ENCODE measurements at regions not wholly inside any gene's neighbourhood (a gene's known extent, or its start where the extent isn't known, plus 50 kb on each side); places are given as distances from the start of the nearest gene placed in this dataset.

- no peaks in the 10 kb centered on the region for H3K27me3 ChIP-seq (ENCODE audit: insufficient read depth, low read depth)
- H3K4me1 ChIP-seq (ENCODE audit: low read depth, poor library complexity, severe bottlenecking): no peaks in the 10 kb centered on the region
- H3K4me3 ChIP-seq (IDR thresholded peaks at IDR 0.05; ENCODE audit: insufficient read depth, low read depth, low read length): no peak overlapping the region
- no peak overlapping the region for H3K9ac ChIP-seq
- no peak overlapping the region for H2AFZ ChIP-seq (ENCODE audit: low read depth)
- H3K4me2 ChIP-seq: no peak overlapping the region
- H3K79me2 ChIP-seq (ENCODE audit: insufficient read depth, low read depth): no peaks in the 10 kb centered on the region
- no peaks in the 10 kb centered on the region for H4K20me1 ChIP-seq (ENCODE audit: insufficient read depth)
- TF ChIP-seq, protein P1, sequence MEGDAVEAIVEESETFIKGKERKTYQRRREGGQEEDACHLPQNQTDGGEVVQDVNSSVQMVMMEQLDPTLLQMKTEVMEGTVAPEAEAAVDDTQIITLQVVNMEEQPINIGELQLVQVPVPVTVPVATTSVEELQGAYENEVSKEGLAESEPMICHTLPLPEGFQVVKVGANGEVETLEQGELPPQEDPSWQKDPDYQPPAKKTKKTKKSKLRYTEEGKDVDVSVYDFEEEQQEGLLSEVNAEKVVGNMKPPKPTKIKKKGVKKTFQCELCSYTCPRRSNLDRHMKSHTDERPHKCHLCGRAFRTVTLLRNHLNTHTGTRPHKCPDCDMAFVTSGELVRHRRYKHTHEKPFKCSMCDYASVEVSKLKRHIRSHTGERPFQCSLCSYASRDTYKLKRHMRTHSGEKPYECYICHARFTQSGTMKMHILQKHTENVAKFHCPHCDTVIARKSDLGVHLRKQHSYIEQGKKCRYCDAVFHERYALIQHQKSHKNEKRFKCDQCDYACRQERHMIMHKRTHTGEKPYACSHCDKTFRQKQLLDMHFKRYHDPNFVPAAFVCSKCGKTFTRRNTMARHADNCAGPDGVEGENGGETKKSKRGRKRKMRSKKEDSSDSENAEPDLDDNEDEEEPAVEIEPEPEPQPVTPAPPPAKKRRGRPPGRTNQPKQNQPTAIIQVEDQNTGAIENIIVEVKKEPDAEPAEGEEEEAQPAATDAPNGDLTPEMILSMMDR (conservative IDR thresholded peaks at IDR 0.05; ENCODE audit: low read depth, low read length): no peak
- no peak overlapping the region for H3K27ac ChIP-seq
- H3K36me3 ChIP-seq (ENCODE audit: insufficient read depth): no peaks in the 10 kb centered on the region
Observed at GRCh38 chr14:71745072-71745471, 187.2 kb upstream of the RGS6 start.

- no peaks in the 10 kb centered on the region for H3K36me3 ChIP-seq (ENCODE audit: insufficient read depth)
- H3K79me2 ChIP-seq (ENCODE audit: insufficient read depth, low read depth): no peaks in the 10 kb centered on the region
- no peak overlapping the region for H3K4me2 ChIP-seq
- H3K4me1 ChIP-seq (ENCODE audit: low read depth, poor library complexity, severe bottlenecking): no peaks in the 10 kb centered on the region
- no peaks in the 10 kb centered on the region for H4K20me1 ChIP-seq (ENCODE audit: insufficient read depth)
- no peaks in the 10 kb centered on the region for H3K27me3 ChIP-seq (ENCODE audit: insufficient read depth, low read depth)
- TF ChIP-seq, protein P1 (conservative IDR thresholded peaks at IDR 0.05; ENCODE audit: low read depth, low read length): no peak
- no peak overlapping the region for H3K27ac ChIP-seq
- no peak overlapping the region for H2AFZ ChIP-seq (ENCODE audit: low read depth)
- H3K9ac ChIP-seq: no peak overlapping the region
- no peak overlapping the region for H3K4me3 ChIP-seq (IDR thresholded peaks at IDR 0.05; ENCODE audit: insufficient read depth, low read depth, low read length)
Observed at GRCh38 chr14:71748196-71748595, 184.0 kb upstream of the RGS6 start.

- Histone ChIP-seq H3K4me2 (no peak overlapping the region), H3K36me3 (ENCODE audit: insufficient read depth) (no peaks in the 10 kb centered on the region), H3K79me2 (ENCODE audit: insufficient read depth, low read depth) (no peaks in the 10 kb centered on the region), H3K9ac (no peak overlapping the region), H3K4me1 (ENCODE audit: low read depth, poor library complexity, severe bottlenecking) (no peaks in the 10 kb centered on the region), H2AFZ (ENCODE audit: low read depth) (no peak overlapping the region), H3K27me3 (ENCODE audit: insufficient read depth, low read depth) (no peaks in the 10 kb centered on the region), H3K4me3 (IDR thresholded peaks at IDR 0.05; ENCODE audit: insufficient read depth, low read depth, low read length) (no peak overlapping the region), H4K20me1 (ENCODE audit: insufficient read depth) (no peaks in the 10 kb centered on the region), H3K27ac (no peak overlapping the region)
- TF ChIP-seq, protein P1 (conservative IDR thresholded peaks at IDR 0.05; ENCODE audit: low read depth, low read length): no peak
Observed at GRCh38 chr14:71749613-71750238, 182.5 kb upstream of the RGS6 start.

GRCh38 chr14:71751264-71751663 is 181.0 kb upstream of the RGS6 start:
- H3K9ac ChIP-seq: no peak overlapping the region
- H3K4me1 ChIP-seq (ENCODE audit: low read depth, poor library complexity, severe bottlenecking): no peaks in the 10 kb centered on the region
- TF ChIP-seq, protein P1 (conservative IDR thresholded peaks at IDR 0.05; ENCODE audit: low read depth, low read length): no peak
- no peak overlapping the region for H3K27ac ChIP-seq
- H3K79me2 ChIP-seq (ENCODE audit: insufficient read depth, low read depth): no peaks in the 10 kb centered on the region
- H2AFZ ChIP-seq (ENCODE audit: low read depth): no peak overlapping the region
- no peaks in the 10 kb centered on the region for H3K36me3 ChIP-seq (ENCODE audit: insufficient read depth)
- H4K20me1 ChIP-seq (ENCODE audit: insufficient read depth): no peaks in the 10 kb centered on the region
- no peak overlapping the region for H3K4me2 ChIP-seq
- H3K27me3 ChIP-seq (ENCODE audit: insufficient read depth, low read depth): no peaks in the 10 kb centered on the region
- no peak overlapping the region for H3K4me3 ChIP-seq (IDR thresholded peaks at IDR 0.05; ENCODE audit: insufficient read depth, low read depth, low read length)
